ENCODE measurements at regions not wholly inside any gene's neighbourhood (a gene's known extent, or its start where the extent isn't known, plus 50 kb on each side); places are given as distances from the start of the nearest gene placed in this dataset.

DNA sequence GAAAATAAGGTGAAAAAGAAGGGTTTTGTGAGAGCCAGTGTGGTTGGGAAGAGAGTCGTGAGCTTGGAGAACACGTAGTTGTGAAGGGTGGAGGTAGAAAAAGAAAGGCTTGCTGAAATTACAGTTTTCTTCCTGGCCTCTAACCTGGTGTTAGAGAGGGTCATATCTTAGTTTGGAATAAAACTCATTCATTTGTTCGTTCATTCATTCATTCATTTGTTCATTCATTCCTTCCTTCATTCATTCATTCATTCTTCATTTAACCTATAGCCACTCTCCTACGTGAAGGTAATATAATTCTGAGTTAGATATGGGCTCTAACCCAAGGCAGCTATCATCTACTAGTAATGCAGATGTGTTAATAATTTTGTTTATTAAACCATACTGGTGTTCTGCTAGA, 111.8 kb upstream of the ZNF521 start:
- TF ChIP-seq, protein P1, sequence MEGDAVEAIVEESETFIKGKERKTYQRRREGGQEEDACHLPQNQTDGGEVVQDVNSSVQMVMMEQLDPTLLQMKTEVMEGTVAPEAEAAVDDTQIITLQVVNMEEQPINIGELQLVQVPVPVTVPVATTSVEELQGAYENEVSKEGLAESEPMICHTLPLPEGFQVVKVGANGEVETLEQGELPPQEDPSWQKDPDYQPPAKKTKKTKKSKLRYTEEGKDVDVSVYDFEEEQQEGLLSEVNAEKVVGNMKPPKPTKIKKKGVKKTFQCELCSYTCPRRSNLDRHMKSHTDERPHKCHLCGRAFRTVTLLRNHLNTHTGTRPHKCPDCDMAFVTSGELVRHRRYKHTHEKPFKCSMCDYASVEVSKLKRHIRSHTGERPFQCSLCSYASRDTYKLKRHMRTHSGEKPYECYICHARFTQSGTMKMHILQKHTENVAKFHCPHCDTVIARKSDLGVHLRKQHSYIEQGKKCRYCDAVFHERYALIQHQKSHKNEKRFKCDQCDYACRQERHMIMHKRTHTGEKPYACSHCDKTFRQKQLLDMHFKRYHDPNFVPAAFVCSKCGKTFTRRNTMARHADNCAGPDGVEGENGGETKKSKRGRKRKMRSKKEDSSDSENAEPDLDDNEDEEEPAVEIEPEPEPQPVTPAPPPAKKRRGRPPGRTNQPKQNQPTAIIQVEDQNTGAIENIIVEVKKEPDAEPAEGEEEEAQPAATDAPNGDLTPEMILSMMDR (conservative IDR thresholded peaks at IDR 0.05) = no peak
- TF ChIP-seq ZFX (IDR thresholded peaks at IDR 0.05) = no peak
